Midbrain (tissue), 1 donor: ENCODE measurements at regions not wholly inside any gene's neighbourhood (a gene's known extent, or its start where the extent isn't known, plus 50 kb on each side); places are given as distances from the start of the nearest gene placed in this dataset.

Experiments
- DNase-seq: peaks from one replicate; lab custom pipeline; 2025; lab: John Stamatoyannopoulos, UW

DNA sequence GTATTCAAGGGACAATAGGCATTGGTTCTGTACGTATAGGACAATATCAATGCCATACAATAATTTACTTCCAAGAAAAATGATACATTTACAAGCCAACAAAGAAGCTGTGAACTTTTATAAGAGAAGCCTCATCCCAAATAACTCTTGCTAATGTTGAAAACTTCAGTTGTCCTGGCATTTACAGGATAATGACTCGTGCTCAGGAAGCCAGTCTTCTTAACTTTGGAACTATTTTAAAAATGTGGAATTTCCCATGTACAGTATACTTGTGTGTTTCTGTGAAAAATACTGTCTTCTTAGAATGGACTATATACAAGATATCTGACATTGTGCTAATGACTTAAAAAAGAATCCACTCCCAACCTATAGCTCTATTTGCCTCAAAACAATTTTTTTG lies 1479.3 kb upstream of the CDH9 start:
- no peak for DNase-seq

DNA sequence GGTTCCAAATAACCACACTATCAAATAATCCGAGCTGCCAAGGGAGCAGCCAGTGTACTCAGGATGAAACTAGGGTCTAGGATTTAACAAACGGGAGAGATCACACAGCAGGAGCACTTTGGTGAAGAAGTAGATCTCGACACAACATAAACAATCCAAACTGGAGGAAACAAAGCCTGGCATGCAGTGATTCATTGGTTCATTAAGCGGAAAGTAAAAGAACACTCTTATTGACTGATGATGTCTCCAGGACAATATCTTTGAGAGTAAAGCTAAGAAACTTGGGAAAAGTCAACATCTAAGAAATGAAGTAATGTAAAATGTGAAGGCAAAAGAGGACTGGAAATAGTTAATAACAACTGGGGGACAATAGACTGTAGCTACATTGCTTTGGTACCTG lies 1478.3 kb upstream of the CDH9 start:
- DNase-seq, result no peak

- no peak for DNase-seq
Measured at GRCh38 chr5:28512648-28513047, 1474.3 kb upstream of the CDH9 start.

- DNase-seq, result no peak
Measured at GRCh38 chr5:28505121-28505520, 1466.7 kb upstream of the CDH9 start.

GRCh38 chr5:28500511-28500910 lies 1462.1 kb upstream of the CDH9 start:
- no peak for DNase-seq

- no peak for DNase-seq
Measured at GRCh38 chr5:28499766-28500290, 1461.4 kb upstream of the CDH9 start.

GRCh38 chr5:28495876-28496275 lies 1457.5 kb upstream of the CDH9 start:
- DNase-seq, result no peak

- DNase-seq, result no peak
Measured at GRCh38 chr5:28493456-28493855, 1455.1 kb upstream of the CDH9 start.

DNA sequence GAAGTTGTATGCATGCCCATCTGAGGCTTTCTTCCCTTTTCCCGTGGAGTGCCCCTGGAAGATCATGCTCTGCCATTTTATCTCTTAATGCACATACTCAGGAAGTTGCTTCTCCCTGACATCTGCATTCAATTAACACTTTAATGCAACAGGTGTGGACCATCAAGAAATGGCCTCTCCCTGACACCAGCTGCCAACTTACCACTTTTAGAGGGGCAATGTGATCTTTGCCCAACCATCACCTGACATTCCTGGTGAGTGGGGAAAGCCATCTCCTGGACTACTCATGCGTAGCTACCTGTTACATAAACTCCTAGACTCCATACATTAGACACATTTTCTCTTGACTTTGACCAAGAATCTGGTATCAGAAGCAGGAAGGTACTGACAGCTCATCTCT lies 1450.4 kb upstream of the CDH9 start:
- DNase-seq, result no peak

DNA sequence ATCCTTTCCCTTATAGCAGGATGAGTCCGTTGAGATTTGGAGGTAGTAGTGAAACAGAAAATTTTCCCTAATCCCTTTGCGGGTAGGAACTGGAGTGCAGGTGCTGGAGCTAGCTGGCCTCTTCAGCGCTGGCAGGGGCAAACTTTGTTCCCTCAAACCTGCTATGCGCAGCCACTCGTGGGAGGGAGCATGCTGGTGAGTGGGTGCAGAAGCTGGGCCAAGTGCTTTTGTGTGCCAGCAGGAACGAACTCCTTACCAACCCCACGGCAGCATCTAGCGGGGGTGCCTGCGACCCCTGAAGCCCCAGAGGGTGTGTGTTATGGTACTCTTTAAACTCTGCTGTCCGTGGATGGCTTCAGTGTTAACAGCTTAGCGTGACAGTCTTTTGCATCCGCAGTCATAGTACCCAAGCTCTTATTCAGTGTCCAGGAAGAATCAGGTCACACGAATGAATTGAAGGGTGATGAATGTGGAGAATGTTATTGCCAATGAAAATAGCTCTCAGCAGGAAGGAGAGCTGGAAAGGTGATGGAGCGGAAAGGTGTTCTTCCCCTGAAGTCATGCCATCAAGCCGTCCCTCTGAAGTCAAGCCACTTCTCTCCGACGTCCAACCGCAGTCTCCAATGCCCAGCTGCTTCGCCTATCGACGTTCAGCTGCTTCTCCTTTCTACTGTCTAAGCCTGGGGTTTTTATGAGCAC lies 1445.1 kb upstream of the CDH9 start:
- DNase-seq, result no peak

GRCh38 chr5:28473531-28474107 lies 1435.2 kb upstream of the CDH9 start:
- DNase-seq, result no peak

- DNase-seq, result no peak
Measured at GRCh38 chr5:28468166-28468565, 1429.8 kb upstream of the CDH9 start.

DNA sequence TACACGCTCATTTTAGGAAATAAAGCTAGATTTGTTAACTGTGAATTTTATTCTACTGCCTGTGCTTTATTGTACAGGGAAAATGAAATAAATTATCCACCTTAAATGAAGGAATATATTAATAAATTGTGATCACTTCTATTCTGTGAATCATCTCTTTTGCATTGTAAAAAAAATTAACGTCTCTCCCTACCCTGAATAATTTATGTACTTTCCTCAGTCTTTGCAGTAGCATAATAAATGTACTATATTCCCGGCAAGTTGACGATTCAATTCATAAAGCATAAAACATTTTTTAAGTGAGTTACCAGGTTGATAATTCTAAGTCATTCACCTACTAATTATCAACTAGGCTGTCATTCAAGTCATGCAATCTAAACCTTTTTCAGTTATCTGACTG lies 1425.3 kb upstream of the CDH9 start:
- DNase-seq, result no peak

- DNase-seq, result no peak
Measured at GRCh38 chr5:28451483-28451882, 1413.1 kb upstream of the CDH9 start.

DNA sequence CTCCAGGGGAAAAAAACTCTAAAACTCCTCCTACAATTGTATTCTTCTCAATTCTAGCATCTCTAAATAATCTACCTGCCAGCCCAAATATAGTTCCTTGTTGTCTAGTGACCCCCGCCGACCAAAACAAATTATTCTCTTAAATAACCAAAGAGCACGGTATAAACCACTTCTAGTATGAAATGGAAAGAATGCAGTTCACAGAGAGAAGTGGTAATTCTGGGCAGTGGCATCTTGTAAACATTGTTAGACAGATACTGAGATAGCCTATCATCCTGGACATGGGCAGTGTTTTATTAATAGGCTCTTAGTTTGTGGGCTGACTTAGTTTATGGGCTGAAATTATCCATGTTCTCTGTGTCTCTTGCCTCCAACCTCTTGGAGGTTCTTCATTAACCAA lies 1412.6 kb upstream of the CDH9 start:
- no peak for DNase-seq

- no peak for DNase-seq
Measured at GRCh38 chr5:28448791-28449190, 1410.4 kb upstream of the CDH9 start.

GRCh38 chr5:28430565-28431178 lies 1392.3 kb upstream of the CDH9 start:
- no peak for DNase-seq

DNA sequence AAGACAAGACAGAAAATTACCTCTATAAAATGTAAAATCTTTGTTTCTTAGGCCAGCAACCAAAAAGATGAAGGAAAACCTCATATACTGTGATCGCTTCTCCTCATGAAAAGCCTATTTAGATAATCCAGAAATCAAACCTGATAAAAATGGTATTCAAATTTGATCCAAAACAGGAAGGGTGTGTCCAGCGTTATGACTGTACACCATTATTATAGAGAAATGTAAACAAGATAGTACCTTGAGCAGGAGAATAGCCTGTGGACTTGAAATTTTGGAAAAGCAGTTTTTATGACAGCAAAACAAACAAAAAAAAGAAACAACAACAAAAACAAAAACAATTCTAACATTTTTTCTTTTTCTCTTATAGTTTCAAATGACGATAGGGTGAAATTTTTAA lies 1382.8 kb upstream of the CDH9 start:
- no peak for DNase-seq

DNA sequence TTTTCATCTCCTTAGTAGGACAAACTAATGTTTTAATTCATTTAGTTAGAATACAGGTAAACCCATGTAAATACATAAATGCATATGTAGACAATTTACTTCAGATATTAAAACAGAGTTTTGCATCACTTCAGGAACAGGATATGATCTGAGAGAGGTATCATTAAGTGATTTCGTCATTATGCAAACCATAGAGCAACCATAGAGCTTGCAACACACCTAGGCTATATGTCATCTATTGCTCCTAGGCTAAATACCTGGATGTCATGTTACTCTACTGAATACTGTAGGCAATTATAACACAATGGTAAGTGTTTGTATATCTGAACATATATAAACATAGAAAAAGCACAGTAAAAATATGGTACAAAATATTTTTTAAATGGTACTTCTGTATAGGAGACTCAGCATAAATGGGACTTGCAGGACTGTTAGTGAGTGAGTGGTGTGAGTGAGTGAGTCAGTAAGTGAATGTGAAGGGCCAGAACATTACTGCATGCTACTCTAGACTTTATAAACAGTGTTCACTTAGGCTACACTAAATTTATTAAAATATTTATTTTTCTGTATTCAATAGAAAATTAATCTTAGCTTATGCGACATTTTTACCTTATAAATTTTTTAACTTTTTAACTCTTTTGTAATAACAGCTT lies 1377.5 kb upstream of the CDH9 start:
- no peak for DNase-seq

- DNase-seq, result no peak
Measured at GRCh38 chr5:28414619-28415018, 1376.2 kb upstream of the CDH9 start.

DNA sequence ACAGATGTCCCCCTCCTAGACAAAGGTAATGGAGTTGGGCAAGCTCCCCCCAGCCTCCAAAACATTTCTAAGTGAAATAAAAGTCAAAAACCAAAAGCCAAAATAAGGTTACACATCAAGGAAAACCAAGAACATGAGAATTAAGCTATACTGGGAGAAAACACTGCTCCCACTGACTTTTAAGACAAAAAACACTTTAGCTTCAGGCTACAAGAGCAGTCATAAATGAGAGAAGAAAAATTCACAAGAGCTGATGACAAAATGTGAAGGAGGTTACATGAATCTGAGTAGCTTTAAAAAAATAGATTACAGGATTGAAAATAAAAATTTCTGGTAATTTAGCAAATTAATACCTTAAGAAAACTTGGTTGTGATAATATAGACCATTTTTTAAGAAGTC lies 1370.3 kb upstream of the CDH9 start:
- no peak for DNase-seq

- no peak for DNase-seq
Measured at GRCh38 chr5:28408186-28408585, 1369.8 kb upstream of the CDH9 start.
